NCI-H748 (cell line): ENCODE measurements at regions not wholly inside any gene's neighbourhood (a gene's known extent, or its start where the extent isn't known, plus 50 kb on each side); places are given as distances from the start of the nearest gene placed in this dataset.
"Not testable (repeated sequence)": the region's sequence is repeated elsewhere in the genome, so short reads cannot be mapped to it uniquely, and the experiment has no call there.

Experiments used
- DNase-seq: peaks from one replicate; lab custom pipeline; 2025; ENCODE audit not compliant: unreplicated experiment; lab: John Stamatoyannopoulos, UW

DNA sequence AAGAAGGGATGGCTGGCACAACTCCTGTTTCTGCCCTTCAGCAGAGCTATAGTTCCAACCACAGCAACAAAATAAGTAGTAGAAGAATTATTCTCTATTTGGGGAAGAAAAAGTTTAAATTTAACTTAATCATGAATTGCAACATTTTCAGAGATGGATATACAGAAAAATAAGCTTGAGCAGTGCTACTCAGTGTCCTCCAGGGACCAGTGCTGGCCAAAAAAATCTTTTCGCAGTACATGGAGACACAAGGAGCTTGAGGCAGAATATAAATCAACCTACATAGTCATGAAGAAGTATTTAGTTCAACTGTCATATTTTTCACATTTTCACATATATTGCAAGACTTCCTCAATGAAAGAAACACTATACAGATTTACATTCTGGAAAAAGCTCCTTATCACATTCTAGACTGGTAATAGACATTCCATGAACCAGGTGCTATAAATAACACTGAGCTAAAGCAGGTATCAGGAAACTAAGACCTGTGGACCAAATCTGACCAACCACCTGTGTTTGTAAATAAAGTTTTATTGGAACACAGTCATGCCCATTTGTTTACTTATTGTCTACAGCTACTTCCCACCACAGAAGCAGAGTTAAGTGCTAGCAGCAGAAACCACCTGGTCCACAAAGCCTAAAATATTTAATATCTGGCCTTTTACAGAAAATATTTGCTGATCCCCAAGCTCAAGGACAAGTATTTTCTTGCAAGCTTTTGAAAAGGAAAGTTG lies 101.9 kb downstream of the RGS21 start:
- no peak for DNase-seq

DNA sequence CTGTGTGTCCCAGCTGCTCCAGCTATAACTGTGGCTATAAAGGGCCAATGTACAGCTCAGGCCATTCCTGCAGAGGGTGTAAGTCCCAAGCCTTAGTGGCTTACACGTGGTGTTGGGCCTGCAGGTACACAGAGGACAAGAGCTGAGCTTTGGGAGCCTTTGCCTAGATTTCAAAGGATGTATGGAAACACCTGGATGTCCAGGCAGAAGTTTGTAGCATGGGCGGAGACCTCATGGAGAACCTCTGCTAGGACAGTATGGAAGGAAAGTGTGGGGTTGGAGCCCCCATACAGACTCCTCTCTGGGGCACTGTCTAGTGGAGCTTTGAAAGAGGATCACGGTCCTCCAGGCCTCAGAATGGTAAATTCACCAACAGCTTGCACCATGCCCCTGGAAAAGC lies 113.9 kb downstream of the RGS21 start:
- no peak for DNase-seq

DNA sequence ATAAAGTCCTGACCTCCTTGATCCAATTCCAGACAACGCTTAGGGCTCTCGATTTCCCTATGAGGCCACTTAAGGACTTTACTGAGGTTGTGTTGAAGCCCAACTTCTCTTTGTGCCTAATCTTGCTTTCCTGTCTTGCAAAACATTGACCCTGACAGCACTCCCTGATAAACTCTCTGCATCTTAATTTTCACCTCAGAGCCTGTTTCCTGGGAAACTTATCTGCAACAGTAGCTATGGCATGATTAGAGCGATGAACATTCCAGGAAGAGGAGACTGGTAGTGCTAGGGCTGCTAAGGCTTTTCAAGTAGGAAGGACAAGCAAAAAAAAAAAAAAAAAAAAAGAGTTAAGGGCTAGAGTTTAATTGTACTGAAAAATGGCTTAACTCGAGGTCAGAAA lies 118.9 kb downstream of the RGS21 start:
- no peak for DNase-seq

DNA sequence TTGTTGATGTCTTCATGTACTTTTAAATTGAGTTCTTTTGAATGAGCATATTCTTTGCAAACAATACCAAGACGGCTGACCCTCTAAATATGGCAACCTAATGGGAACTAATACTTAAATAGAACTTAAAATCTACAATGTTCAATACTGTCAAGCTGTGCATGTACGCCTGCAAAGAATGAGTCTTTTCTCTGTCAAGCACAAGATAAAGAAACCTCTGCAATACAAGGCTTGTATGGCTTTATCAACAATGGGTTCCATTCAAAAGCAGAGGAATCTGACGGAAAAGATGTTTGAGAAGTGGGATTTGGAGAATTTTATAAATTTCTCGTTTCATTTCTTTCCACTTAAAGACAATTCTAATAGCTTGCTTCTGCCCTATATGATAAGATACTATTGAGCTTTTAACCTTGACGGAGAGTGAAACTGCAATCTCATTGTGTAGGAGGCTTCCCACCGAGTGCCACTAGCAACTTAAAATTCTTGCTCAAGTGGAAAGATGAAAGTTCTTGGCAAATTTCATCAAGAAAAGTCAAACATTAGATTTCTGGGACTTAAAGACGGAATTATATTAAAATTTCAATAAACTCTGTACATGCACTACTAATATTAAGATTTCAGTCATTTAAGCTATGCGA lies 119.8 kb downstream of the RGS21 start:
- DNase-seq = no peak

DNA sequence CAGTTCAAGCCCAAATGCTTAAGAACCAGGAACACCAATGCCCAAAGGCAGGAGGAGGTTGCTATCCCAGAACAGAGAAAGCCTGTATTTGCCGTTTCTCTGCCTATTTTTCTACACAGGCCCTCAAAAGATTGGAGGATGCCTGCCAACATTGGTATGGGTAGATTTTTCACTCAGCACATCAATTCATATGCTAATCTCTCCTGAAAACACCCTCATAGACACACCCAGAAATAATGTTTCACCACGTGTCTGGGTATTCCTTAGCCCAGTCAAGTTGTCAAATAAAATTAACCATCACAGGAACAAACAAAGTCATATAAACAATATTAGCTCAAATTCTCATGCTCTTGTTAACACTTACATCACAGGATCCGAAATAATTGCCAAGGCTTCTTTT lies 121.9 kb downstream of the RGS21 start:
- DNase-seq = no peak

DNA sequence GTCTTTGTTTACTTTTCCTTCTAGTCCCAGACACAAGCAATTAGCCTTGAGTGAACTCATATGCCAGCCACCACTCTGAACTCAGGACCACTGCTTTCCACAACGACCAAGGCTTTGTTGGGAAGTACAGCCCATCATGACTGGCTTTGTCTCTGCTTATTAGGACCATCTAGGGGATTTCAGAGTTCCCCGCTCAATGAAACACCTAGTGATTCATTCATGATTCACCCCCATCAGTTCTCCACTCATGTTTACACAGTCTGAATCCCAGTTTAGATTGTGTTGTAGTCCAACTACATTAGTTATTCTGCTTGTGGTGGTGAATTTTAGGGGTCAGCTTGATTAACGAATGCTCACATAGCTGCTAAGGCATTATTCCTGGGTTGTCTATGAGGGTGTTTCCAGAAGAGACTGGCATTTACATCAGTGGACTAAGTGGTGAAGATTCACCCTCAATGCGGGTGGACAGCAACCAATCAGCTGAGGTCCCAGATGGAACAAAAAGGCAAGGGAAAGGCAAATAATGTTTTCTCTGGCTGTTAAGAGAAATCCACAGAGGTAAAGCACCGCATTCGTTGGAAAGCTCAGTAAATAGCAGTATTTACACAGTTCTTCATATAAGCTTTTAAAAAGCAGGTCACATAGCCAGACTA lies 122.7 kb downstream of the RGS21 start:
- no peak for DNase-seq

DNA sequence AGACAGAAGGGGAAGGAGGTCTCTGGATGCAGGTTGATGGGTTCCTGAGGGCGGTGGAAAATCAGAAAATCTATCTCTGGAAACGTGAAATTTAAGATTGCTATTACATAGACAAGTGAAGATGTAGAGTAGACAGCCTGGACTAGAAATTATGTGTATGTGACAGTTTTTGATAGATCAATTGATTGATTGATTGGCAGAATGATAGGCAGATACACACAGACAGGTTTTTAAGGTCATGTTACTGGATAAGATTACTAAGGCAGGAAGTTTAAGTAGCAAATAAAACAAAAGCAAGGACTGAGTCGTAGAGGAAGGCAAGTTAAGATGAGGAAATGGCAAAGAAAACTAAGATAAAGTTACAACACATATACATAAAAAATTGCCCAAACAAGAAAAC lies 124.7 kb downstream of the RGS21 start:
- DNase-seq = no peak

DNA sequence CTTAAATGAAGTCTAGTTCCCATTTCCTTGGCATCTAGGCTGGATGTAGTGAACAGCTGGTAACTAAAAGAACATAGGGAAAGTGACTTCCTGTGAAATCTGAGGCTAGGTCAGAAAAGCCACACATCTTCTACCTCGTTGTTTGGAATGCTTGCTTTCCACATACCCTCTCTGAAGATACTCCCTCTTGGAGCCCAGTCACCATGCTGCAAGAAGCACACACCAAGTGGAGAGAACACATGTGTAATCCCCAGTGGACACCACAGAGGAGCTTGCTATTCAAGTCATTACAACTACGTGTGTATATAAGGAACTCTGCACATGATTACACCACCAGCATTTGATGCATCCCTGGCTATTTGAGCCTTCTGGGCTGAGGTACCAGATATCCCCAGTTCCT lies 125.9 kb downstream of the RGS21 start:
- no peak for DNase-seq

DNA sequence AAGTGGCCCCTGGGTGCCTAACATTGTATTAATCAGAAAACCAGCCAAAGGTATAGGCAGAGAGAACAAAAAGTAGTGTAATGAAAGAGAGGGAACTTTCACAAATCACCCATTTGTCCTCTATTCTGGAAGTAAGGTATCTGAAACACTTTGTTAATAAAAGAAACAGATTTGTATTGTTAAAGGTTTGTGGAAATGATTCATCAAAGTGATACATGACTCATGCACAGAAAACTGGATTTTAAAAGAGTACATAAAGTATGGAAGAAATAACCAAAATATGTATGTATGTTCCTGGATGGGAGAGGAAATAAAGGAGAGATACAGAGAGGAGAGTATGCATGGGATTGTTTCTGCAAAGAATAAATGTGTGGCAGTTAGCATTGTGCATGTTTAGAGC lies 126.8 kb downstream of the RGS21 start:
- DNase-seq = no peak

DNA sequence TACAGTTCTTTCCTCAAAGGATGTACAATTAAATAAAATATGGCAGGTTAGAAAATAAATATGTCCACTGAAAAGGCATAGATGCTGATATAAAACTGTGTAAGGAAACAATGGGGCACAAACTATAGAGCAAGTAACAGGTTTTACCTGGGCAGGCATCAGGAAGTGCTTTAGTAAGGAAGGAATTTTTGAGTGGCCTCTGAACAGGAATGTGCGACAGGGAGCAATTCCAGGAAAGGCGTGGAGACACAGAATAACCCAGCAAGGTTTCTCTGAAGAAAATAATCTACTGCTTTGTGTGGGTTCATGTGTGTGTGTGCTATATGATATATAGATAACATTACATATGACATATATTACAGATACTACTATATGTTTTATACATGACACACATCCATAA lies 128.4 kb downstream of the RGS21 start:
- DNase-seq = no peak

DNA sequence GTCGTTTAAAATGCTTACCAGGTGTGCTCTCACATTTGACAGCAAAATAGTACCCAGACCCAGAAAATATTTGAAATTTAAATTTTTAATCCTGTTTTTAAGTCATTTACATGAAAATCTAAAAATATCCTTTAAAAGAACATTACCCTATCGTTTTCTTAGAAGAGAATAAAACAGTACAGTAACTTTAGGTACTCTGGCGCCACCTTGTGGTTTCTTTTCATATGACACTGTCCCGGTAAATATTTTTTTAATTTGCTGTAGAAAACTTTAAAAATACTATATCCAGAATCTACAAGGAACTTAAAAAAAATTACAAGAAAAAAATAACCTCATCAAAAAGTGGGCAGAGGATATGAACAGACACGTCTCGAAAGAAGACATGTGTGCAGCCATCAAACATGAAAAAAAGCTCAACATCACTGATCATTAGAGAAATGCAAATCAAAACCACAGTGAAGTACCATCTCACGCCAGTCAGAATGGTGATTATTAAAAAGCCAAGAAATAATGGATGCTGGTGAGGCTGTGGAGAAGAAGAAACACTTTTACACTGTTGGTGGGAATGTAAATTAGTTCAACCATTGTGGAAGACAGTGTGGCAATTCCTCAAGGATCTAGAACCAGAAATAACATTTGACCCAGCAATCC lies 129.2 kb downstream of the RGS21 start:
- DNase-seq = peak; percentile 22

DNA sequence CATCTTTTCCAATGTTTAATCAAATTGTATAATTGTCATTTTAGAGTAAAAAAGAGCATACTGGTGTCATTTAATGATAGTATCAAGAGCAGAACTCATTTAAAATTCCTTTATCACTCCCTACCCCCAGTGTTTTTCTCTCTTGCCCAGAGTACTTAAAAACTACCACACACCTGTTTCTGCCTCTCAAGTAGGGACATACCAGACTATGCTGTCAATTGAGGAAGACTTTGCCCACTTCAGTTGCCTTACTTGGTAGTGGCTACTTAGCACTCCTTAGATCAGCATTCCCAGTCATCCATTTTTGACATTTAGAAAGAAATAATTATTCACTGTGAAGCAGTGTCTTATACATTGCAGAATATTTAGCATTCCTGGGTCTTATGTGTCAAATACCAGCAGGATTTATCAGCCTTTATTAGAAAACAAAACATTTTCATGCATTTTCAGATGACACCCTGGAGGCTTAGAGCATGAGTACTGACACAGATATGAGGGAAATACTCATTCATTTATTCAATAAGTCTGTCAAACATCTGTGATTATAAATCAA lies 127.5 kb upstream of the RGS1 start:
- DNase-seq = no peak

DNA sequence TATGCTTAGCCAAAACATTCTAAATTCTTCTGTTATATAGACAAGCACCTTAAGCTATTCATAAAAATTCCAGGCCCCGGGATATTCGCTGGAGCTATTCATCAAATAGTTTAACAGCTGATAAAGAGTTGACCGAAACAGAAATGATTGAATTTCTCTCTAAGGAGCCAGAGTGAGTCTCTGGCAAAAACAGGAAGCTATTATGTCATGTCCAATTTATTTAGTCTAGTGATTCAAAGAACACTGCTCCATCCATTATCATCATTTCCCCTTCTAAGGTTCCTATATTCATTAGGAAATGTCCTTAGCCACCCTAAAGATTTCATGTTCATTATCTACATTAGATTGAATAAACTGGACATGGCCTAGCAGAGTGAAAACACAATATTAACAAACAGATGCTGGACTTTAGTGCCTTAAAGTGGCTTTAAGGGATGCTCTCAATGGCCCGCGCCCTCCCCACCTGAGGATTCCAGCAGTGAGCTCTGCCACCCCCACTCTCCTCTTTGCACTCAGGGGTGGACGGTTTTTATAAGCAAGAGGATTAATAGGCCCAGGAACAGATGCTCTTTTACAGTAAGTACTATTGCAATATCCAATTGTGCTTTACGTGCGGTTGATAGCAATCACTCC lies 122.1 kb upstream of the RGS1 start:
- DNase-seq = no peak

DNA sequence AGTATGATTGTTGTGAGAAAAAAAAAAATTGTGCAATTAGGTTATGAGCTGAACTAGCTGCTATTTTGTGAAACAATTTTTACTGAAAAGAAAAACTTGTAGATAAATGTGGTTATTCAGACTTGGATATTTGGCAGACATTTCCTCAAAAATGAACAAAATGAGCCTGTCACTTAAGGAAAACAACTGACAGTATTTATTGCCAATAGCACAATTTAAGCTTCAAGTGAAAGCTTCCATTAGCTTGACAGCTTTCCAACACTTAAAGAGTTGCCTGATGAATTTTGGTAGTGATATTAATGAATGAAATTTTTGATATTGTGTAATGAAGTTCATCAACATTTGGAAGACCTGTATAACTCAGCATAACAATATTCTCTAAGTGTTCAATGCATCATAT lies 116.1 kb upstream of the RGS1 start:
- no peak for DNase-seq

DNA sequence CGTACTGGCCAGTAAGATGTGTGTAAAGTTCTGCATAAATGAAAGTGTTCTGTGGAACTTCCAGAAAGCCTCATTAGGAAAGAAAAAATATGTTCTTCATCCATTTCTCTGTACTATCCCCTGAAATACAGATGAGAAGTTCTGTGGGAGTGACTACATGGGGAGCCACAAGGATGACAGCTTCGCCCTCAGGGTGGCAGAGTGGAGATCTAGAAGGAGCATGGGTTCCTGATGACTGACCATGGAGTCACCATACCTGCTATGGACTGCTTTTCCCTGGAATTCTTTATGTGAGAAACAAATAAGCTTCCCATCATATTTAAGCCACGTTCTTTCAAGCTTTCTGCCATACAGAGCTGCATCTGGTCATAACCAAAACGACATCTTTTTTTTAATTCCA lies 113.9 kb upstream of the RGS1 start:
- DNase-seq = no peak

DNA sequence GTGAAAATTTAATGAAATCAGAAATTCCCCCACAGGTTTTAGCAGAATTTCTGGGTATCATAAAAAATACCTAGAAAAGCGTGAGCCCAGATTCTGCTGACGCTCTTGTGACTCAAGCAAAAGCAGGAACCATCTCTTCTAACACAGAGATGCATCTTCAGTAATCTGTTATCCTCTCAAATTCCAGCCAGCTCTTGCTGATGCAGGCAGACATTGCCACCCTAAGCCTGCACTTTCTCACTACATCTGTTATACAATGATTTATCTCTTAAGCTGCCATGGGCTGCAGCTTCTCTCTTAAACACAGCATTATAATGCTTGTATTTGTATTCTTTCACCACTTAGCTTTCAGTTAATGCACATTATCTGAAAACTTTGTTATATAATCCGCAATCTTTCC lies 113.0 kb upstream of the RGS1 start:
- peak; percentile 4 for DNase-seq

DNA sequence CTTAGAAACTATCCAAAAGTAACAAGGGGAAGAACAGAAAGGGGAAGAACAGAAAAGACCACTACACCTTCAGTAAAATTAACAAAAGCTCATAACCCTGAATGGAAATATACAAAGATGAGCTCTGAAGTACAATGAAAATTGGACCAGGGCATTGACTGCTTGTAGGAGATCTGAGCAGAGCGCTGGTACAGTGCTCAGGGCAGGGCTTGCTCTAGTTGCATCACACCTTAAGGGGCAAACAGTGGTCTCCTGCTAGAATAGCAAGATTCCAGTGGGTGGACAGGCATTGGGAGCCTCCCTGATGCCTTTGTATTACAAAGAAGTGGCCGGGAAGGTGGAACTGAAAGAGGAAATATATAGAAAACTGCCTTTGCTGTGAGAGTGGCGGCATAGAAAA lies 111.9 kb upstream of the RGS1 start:
- DNase-seq = no peak

DNA sequence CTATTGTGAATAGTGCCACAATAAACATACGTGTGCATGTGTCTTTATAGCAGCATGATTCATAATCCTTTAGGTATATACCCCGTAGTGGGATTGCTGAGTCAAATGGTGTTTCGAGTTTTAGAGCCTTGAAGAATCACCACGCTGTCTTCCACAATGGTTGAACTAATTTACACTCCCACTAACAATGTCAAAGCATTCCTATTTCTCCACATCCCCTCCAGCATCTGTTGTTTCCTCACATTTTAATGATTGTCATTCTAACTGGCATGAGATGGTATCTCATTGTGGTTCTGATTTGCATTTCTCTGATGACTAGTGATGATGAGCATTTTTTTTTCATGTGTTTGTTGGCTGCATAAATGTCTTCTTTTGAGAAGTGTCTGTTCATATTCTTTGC lies 110.4 kb upstream of the RGS1 start:
- not testable (repeated sequence) for DNase-seq

DNA sequence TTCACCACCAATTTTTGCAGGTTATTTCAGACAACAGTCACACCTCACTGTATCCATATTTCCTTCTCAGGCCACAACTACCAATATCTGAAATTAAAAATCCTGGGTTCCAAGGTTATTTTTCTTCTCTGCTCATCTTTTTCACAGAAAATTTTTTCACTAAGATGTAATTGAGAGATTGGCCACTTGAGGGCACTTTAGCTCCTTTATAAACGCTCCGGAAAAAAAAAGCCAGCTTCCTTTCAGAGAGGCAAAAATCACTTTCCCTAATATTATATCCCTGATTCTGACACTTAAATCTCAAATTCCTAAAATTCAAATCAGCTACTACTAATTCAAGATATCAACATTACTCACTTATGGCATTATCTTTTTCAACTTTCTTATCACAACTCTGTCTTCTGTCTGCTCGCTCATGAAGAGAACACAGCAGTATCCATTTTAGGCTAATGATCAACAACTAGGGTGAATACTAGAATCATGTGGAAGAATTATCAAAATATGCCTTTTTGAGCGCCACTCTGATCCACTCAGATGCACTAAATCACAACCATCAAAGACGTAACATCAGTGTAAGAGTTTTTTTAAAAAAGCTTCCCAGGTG lies 101.4 kb upstream of the RGS1 start:
- peak; percentile 32 for DNase-seq

DNA sequence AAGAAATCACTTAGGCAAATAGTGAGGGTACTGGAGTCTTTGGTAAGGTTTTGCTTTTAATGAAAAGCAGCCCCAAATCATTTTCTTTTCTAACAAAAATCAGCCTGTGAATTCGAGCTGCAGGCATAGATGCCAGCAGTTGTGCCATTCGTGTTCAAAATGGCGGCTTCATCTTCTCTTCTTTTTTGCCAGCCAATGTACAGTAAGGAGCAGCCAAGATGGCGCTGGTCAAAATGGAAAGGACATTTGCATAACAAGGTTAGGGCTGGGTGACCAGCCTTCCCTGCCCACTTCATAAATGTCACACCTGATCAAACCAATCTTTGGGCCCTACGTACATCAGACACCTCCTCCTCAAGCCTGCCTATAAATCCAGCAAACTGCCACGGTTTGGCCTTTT lies 100.2 kb upstream of the RGS1 start:
- DNase-seq = no peak

DNA sequence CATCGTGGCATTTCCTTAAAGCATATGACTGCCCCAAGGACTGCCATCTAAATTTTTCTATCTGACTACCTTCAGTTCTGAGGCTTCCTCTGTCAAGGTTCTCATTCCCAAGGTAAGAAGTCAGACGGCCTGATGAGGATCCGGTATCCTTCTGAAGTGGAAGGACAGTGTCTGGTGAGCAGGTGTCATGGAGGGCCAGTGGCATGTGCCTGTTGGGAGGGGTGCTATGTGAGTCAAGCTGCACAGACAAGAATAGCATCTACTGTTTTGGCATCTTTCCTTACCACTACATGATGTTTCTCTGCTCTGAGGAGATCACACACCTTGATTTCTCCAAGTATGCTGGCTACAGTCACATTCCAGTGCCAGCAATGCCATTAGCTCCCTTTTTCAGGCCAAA lies 99.6 kb upstream of the RGS1 start:
- no peak for DNase-seq
